GM19467 (cell line): ENCODE measurements at regions not wholly inside any gene's neighbourhood (a gene's known extent, or its start where the extent isn't known, plus 50 kb on each side); places are given as distances from the start of the nearest gene placed in this dataset.

Experiments used
- ATAC-seq: cut with Tn5 transposase; IDR thresholded peaks from one replicate; pipeline ENCODE4 v1.9.1; 2021; ENCODE audit warnings: mild to moderate bottlenecking, moderate library complexity; ENCODE audit not compliant: unreplicated experiment

- no peak for ATAC-seq
Measured at GRCh38 chr13:44318161-44318560, 55.5 kb upstream of the SERP2 start.

- ATAC-seq, result no peak
Measured at GRCh38 chr13:44320611-44321010, 53.0 kb upstream of the SERP2 start.

GRCh38 chr13:44321961-44322360 is 51.7 kb upstream of the SERP2 start:
- ATAC-seq, result no peak

GRCh38 chr13:44322928-44323327 is 50.7 kb upstream of the SERP2 start:
- no peak for ATAC-seq

GRCh38 chr13:44323754-44324153 is 49.9 kb upstream of the SERP2 start:
- no peak for ATAC-seq
